ENCODE measurements at regions not wholly inside any gene's neighbourhood (a gene's known extent, or its start where the extent isn't known, plus 50 kb on each side); places are given as distances from the start of the nearest gene placed in this dataset.
"Not testable (repeated sequence)": the region's sequence is repeated elsewhere in the genome, so short reads cannot be mapped to it uniquely, and the experiment has no call there.

DNA sequence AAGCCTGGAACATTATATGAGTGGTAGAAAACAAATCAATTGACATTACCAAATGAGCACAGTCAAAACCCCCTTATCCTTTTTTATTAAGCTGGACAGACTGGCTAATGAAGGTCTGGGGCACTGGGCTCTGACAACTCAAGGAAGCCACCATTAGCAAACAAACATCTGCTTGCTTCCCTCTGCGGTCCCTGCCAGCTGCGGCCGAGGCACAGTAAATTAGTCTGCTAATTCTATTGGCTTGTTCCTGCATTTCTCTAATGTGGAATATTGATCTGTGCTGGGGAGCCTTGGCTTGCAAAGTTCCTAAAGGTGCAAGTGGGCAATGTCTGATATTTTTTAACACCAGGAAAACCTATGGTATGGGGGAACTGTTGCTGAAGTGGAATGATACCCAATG lies 300.3 kb downstream of the MTX2 start:
- no peak for DNase-seq (ENCODE audit: low read depth in 2 of 2)

GRCh38 chr2:176573612-176574483 lies 304.6 kb downstream of the MTX2 start:
- DNase-seq (ENCODE audit: low read depth in 2 of 2) = no peak

- DNase-seq (ENCODE audit: low read depth in 2 of 2) = no peak
These were observed 305.4 kb downstream of the MTX2 start for GRCh38 chr2:176574484-176575236.

GRCh38 chr2:176575237-176575744 lies 306.0 kb downstream of the MTX2 start:
- DNase-seq (ENCODE audit: low read depth in 2 of 2) = no peak

DNA sequence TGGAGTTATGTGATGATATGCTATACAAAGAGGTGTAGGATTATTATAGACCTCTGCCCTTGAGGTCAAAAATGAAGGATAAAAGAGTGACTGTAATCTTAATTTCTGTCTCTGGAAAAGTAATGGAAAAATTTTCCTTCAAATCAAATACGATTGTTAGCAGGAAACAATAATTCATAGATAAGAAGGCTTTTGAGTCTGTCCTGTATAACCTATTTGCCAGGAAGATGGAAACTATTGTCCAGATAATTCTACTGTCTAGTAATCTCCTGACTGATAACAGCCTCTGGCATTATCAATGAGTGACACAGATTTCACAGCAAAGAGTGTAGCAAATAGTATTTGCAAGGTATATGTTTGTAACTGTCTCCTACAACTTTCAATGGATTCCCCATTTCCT lies 307.8 kb downstream of the MTX2 start:
- DNase-seq (ENCODE audit: low read depth in 2 of 2) = no peak

- not testable (repeated sequence) for DNase-seq (ENCODE audit: low read depth in 2 of 2)
These were observed 309.1 kb downstream of the MTX2 start for GRCh38 chr2:176578292-176578691.

GRCh38 chr2:176579608-176580007 lies 310.4 kb downstream of the MTX2 start:
- DNase-seq (ENCODE audit: low read depth in 2 of 2) = no peak

DNA sequence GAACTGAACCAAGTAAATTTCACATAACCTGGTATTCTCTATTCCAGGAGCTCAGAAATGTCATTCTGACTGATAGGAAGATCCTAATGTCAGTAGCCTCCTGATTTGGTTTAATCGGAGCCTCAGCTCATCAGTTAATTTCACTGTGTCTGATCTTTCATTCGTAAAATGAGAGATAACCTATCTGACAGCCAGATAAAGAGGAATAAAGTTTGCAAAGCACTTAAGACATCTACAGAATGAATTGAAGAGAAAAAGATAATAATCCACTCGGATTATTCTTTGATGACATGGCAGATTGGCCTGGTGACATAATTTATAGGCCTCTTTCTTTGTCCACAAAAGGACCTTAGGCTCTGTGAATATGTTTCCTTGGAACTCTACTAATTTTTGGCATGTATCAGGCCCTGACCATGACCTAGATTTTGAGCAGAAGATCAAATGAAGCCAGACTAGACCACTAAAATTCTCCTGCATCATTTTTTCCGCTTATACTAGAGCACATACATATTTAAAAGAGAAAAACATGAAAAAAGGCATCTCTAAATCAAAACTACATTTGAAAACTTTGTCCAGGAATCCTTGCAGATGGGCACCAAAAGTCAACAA lies 312.4 kb downstream of the MTX2 start:
- DNase-seq (ENCODE audit: low read depth in 2 of 2) = no peak

DNA sequence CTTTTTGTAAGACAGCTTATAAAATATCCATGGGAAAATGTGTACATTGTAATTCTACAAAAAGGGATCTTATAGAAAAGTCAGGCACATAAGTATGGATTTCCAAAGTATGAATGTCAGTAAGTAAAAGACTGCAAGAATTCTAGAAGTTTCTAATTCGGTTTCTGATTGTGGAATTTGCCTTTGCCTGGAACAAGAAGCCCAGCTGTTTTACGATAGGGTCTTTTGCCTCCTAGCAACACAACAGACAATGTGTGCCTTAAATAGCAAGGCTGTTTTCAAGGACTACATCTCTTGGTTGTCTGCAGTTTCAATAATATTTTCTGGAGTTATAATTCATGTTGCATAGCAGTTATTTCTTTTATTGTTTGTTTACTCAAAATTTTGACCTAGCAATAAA lies 312.9 kb downstream of the MTX2 start:
- DNase-seq (ENCODE audit: low read depth in 2 of 2) = no peak

- no peak for DNase-seq (ENCODE audit: low read depth in 2 of 2)
These were observed 313.8 kb downstream of the MTX2 start for GRCh38 chr2:176582990-176583481.

- no peak for DNase-seq (ENCODE audit: low read depth in 2 of 2)
These were observed 314.4 kb downstream of the MTX2 start for GRCh38 chr2:176583607-176584006.

DNA sequence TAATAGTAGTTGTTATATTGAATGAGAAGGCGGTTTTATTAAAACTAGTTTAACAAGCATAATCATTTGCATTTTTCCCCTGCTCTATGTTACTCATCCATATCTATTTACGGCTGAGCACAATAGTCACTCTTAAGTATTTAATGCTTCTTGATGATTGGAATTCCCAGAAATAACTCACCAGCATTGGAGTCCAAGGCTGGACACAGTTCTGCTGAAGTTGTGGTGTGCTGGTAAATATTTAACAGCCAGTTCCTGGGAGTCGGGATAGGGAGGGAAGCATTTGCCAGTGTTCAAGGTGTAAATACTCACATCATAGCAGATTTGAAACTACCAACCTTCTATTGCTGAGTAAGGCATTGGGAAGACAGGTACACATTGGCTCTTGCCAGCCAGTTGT lies 315.1 kb downstream of the MTX2 start:
- no peak for DNase-seq (ENCODE audit: low read depth in 2 of 2)

DNA sequence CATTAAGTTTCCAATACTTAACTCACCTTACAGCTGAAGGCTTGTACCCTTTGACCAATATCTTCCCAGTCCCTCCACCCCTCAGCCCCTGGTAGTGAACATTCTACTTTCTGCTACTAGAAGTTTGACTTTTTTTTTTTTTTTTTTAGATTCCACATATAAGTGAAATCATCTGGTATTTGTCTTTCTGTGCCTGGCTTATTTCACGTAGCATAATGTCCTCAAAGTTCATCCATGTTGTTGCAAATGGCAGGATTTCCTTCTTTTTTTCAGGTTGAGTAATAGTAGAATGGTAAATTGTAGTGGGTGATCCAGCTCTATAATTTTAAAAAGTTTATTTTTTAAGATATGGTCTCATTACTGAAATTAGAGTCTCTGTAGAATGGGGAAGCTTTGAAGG lies 316.0 kb downstream of the MTX2 start:
- DNase-seq (ENCODE audit: low read depth in 2 of 2) = no peak

- no peak for DNase-seq (ENCODE audit: low read depth in 2 of 2)
These were observed 316.5 kb downstream of the MTX2 start for GRCh38 chr2:176585791-176586190.

DNA sequence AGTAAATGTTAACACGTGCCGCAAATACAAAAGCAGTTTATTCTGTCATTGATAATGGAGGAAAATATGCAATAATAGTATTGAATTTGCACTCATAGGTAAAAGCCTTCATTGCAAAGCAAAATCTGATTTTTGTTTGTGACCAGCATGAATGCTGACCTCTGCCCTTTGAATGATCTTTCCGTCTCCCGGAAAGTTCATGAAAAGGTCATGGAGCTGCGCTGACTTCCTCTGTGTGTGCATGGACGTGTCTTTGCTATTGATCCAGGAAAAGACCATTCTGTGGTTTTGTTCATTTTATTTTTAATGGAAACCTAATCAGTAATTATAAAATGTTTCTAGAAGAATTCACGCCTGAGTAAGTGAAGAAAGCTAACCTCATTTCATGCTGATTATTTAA lies 320.0 kb downstream of the MTX2 start:
- no peak for DNase-seq (ENCODE audit: low read depth in 2 of 2)

DNA sequence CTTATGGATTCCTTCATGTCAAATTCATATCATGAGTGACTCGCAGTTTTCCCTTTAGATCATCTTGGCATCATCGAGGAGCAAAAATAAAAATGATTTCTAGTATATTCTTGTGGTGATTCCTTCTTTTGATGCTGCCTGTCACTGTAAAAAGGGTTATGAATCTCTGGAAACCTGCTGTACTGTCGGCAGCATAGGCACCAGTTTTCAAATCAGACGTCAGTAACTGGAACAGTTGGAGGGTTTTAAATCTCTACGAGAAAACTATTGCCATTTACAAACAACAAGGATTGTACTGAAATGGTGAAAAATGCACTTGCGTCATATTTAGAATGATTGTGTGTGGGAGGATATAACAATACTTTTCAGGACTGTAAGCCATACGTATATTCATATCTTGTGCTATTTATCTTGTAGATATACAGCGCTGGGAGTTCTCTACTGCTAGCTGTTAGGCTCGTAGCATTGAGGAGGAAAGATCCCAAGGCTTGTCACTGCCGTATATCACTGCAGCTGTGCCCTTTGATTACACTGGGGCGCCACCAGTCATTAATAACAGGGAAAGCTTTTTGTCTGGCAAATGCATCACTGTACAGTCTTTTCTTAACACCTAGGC lies 320.7 kb downstream of the MTX2 start:
- DNase-seq (ENCODE audit: low read depth in 2 of 2) = no peak

DNA sequence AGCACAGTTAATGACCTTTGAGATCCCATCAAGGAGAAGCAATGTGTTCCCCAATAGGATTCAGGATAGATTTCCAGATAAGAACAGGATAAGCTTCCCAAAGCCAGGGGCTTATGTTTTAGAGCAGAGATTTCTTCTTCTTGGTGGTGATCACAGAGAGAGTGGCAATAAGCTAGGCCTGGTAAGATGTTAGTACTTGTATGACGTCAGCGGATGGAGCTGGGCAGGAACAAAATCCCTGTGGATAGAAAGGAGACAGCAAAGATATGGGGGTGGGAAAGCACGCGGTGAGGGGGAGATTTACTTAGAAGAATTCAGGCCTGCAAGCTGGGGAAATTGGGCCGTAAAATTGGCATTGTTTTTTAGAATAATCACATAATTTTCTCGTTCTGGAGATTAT lies 323.0 kb downstream of the MTX2 start:
- no peak for DNase-seq (ENCODE audit: low read depth in 2 of 2)

GRCh38 chr2:176595986-176596385 lies 326.7 kb downstream of the MTX2 start:
- DNase-seq (ENCODE audit: low read depth in 2 of 2) = no peak

GRCh38 chr2:176597916-176598315 lies 328.7 kb downstream of the MTX2 start:
- no peak for DNase-seq (ENCODE audit: low read depth in 2 of 2)

GRCh38 chr2:176598351-176598750 lies 329.1 kb downstream of the MTX2 start:
- DNase-seq (ENCODE audit: low read depth in 2 of 2) = no peak

DNA sequence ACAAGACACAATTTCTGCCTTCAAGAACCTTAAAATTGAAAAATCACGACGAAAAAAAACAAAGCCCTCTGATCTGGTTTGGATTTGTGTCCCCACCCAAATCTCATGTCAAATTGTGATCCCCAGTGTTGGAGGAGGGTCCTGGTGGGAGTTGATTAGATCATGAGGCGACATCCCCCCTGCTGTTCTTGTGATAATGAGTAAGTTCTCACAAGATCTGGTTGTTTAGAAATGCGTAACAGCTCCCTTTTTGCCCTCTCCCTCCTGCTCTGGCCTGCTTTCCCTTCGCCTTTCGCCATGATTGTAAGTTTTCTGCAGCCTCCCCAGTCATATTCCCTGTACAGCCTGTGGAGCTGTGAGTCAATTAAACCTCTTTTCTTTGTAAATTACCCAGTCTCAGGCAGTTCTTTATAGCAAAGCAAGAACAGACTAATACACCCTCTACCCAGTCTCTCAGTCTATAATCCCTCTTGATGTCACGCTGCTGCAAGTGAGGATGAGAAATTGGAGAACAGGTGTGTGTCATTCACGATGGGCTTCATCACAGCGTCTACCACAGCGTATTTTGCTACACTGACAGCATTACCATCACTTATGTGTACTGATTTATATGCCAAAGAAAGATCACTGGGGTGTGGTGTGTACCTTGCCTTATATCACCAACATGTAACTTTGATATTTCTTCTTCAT lies 330.7 kb downstream of the MTX2 start:
- DNase-seq (ENCODE audit: low read depth in 2 of 2) = no peak
